ENCODE measurements at regions not wholly inside any gene's neighbourhood (a gene's known extent, or its start where the extent isn't known, plus 50 kb on each side); places are given as distances from the start of the nearest gene placed in this dataset.

- no peak for TF ChIP-seq GATA2 (IDR thresholded peaks at IDR 0.05; ENCODE audit: low read depth, low read length)
- no peak for TF ChIP-seq GATA3 (IDR thresholded peaks at IDR 0.05; ENCODE audit: low read depth, low read length)
Observed at GRCh38 chr10:130969700-130970099, 341.8 kb downstream of the TCERG1L start.

Measured in SH-SY5Y (cell line).